ENCODE measurements at regions not wholly inside any gene's neighbourhood (a gene's known extent, or its start where the extent isn't known, plus 50 kb on each side); places are given as distances from the start of the nearest gene placed in this dataset.
"Not testable (repeated sequence)": the region's sequence is repeated elsewhere in the genome, so short reads cannot be mapped to it uniquely, and the experiment has no call there.

GRCh38 chr9:720239-720881, 121.1 kb upstream of the DMRT1 start:
- no peak for DNase-seq

GRCh38 chr9:722388-722980, 119.0 kb upstream of the DMRT1 start:
- no peak for DNase-seq

- not testable (repeated sequence) for DNase-seq
Observed at GRCh38 chr9:724461-724860, 117.0 kb upstream of the DMRT1 start.

GRCh38 chr9:726005-726404, 115.5 kb upstream of the DMRT1 start:
- no peak for DNase-seq

GRCh38 chr9:727767-728166, 113.7 kb upstream of the DMRT1 start:
- DNase-seq, result no peak

GRCh38 chr9:728535-728934, 113.0 kb upstream of the DMRT1 start:
- DNase-seq, result no peak

- DNase-seq, result no peak
Observed at GRCh38 chr9:731474-731873, 110.0 kb upstream of the DMRT1 start.

- DNase-seq, result no peak
Observed at GRCh38 chr9:734831-735511, 106.5 kb upstream of the DMRT1 start.

GRCh38 chr9:737400-738120, 103.9 kb upstream of the DMRT1 start:
- no peak for DNase-seq

- DNase-seq, result no peak
Observed at GRCh38 chr9:738209-738915, 103.1 kb upstream of the DMRT1 start.

GRCh38 chr9:739362-739761, 102.1 kb upstream of the DMRT1 start:
- DNase-seq, result no peak

- no peak for DNase-seq
Observed at GRCh38 chr9:740221-740620, 101.3 kb upstream of the DMRT1 start.

GRCh38 chr9:742104-742503, 99.4 kb upstream of the DMRT1 start:
- no peak for DNase-seq

- no peak for DNase-seq
Observed at GRCh38 chr9:742914-743589, 98.4 kb upstream of the DMRT1 start.

- DNase-seq, result no peak
Observed at GRCh38 chr9:744046-744712, 97.3 kb upstream of the DMRT1 start.

GRCh38 chr9:744790-745484, 96.6 kb upstream of the DMRT1 start:
- no peak for DNase-seq

- no peak for DNase-seq
Observed at GRCh38 chr9:745761-746380, 95.6 kb upstream of the DMRT1 start.

- no peak for DNase-seq
Observed at GRCh38 chr9:746661-747434, 94.6 kb upstream of the DMRT1 start.

- DNase-seq, result no peak
Observed at GRCh38 chr9:747567-747966, 93.9 kb upstream of the DMRT1 start.

- no peak for DNase-seq
Observed at GRCh38 chr9:748861-749497, 92.5 kb upstream of the DMRT1 start.
